ENCODE measurements at regions not wholly inside any gene's neighbourhood (a gene's known extent, or its start where the extent isn't known, plus 50 kb on each side); places are given as distances from the start of the nearest gene placed in this dataset.

GRCh38 chr14:84108746-84109457 lies 1421.0 kb upstream of the FLRT2 start:
- Histone ChIP-seq H2AFZ (ENCODE audit: low read length, unreplicated experiment) (no peak overlapping the region), H3K27ac (ENCODE audit: low read depth, low read length) (no peak overlapping the region), H3K27me3 (ENCODE audit: insufficient read depth, low read length) (no peaks in the 10 kb centered on the region), H3K36me3 (ENCODE audit: insufficient read depth, low read length) (no peaks in the 10 kb centered on the region), H3K4me3 (ENCODE audit: low read depth, low read length) (no peak overlapping the region), H3K4me1 (ENCODE audit: control insufficient read depth, insufficient read depth, low read length, unreplicated experiment) (no peaks in the 10 kb centered on the region), H3K79me2 (ENCODE audit: control insufficient read depth, insufficient read depth, low read length, unreplicated experiment) (no peaks in the 10 kb centered on the region)

GRCh38 chr14:84112589-84112988 lies 1417.4 kb upstream of the FLRT2 start:
- H3K27ac ChIP-seq (ENCODE audit: low read depth, low read length) = no peak overlapping the region
- no peaks in the 10 kb centered on the region for H3K79me2 ChIP-seq (ENCODE audit: control insufficient read depth, insufficient read depth, low read length, unreplicated experiment)
- H3K27me3 ChIP-seq (ENCODE audit: insufficient read depth, low read length) = no peaks in the 10 kb centered on the region
- H3K4me1 ChIP-seq (ENCODE audit: control insufficient read depth, insufficient read depth, low read length, unreplicated experiment) = no peaks in the 10 kb centered on the region
- H2AFZ ChIP-seq (ENCODE audit: low read length, unreplicated experiment) = no peak overlapping the region
- H3K36me3 ChIP-seq (ENCODE audit: insufficient read depth, low read length) = no peaks in the 10 kb centered on the region
- H3K4me3 ChIP-seq (ENCODE audit: low read depth, low read length) = no peak overlapping the region

GRCh38 chr14:84125676-84126075 lies 1404.3 kb upstream of the FLRT2 start:
- no peaks in the 10 kb centered on the region for H3K27me3 ChIP-seq (ENCODE audit: insufficient read depth, low read length)
- no peak overlapping the region for H3K4me3 ChIP-seq (ENCODE audit: low read depth, low read length)
- no peaks in the 10 kb centered on the region for H3K79me2 ChIP-seq (ENCODE audit: control insufficient read depth, insufficient read depth, low read length, unreplicated experiment)
- no peak overlapping the region for H2AFZ ChIP-seq (ENCODE audit: low read length, unreplicated experiment)
- H3K27ac ChIP-seq (ENCODE audit: low read depth, low read length) = no peak overlapping the region
- H3K36me3 ChIP-seq (ENCODE audit: insufficient read depth, low read length) = no peaks in the 10 kb centered on the region
- H3K4me1 ChIP-seq (ENCODE audit: control insufficient read depth, insufficient read depth, low read length, unreplicated experiment) = no peaks in the 10 kb centered on the region

- Histone ChIP-seq H3K4me3 (ENCODE audit: low read depth, low read length) (no peak overlapping the region), H3K27me3 (ENCODE audit: insufficient read depth, low read length) (no peaks in the 10 kb centered on the region), H3K36me3 (ENCODE audit: insufficient read depth, low read length) (no peaks in the 10 kb centered on the region), H2AFZ (ENCODE audit: low read length, unreplicated experiment) (no peak overlapping the region), H3K79me2 (ENCODE audit: control insufficient read depth, insufficient read depth, low read length, unreplicated experiment) (no peaks in the 10 kb centered on the region), H3K4me1 (ENCODE audit: control insufficient read depth, insufficient read depth, low read length, unreplicated experiment) (no peaks in the 10 kb centered on the region), H3K27ac (ENCODE audit: low read depth, low read length) (no peak overlapping the region)
These were observed 1402.4 kb upstream of the FLRT2 start for GRCh38 chr14:84127495-84127894.

- H3K36me3 ChIP-seq (ENCODE audit: insufficient read depth, low read length) = no peaks in the 10 kb centered on the region
- no peaks in the 10 kb centered on the region for H3K79me2 ChIP-seq (ENCODE audit: control insufficient read depth, insufficient read depth, low read length, unreplicated experiment)
- H3K4me1 ChIP-seq (ENCODE audit: control insufficient read depth, insufficient read depth, low read length, unreplicated experiment) = no peaks in the 10 kb centered on the region
- H2AFZ ChIP-seq (ENCODE audit: low read length, unreplicated experiment) = no peak overlapping the region
- no peak overlapping the region for H3K27ac ChIP-seq (ENCODE audit: low read depth, low read length)
- H3K4me3 ChIP-seq (ENCODE audit: low read depth, low read length) = no peak overlapping the region
- H3K27me3 ChIP-seq (ENCODE audit: insufficient read depth, low read length) = no peaks in the 10 kb centered on the region
These were observed 1401.9 kb upstream of the FLRT2 start for GRCh38 chr14:84128050-84128449.

GRCh38 chr14:84129007-84129406 lies 1400.9 kb upstream of the FLRT2 start:
- no peak overlapping the region for H2AFZ ChIP-seq (ENCODE audit: low read length, unreplicated experiment)

GRCh38 chr14:84129941-84130340 lies 1400.0 kb upstream of the FLRT2 start:
- H3K36me3 ChIP-seq (ENCODE audit: insufficient read depth, low read length) = no peaks in the 10 kb centered on the region
- H3K27ac ChIP-seq (ENCODE audit: low read depth, low read length) = no peak overlapping the region
- H3K79me2 ChIP-seq (ENCODE audit: control insufficient read depth, insufficient read depth, low read length, unreplicated experiment) = no peaks in the 10 kb centered on the region
- H3K27me3 ChIP-seq (ENCODE audit: insufficient read depth, low read length) = no peaks in the 10 kb centered on the region
- H3K4me3 ChIP-seq (ENCODE audit: low read depth, low read length) = no peak overlapping the region
- no peaks in the 10 kb centered on the region for H3K4me1 ChIP-seq (ENCODE audit: control insufficient read depth, insufficient read depth, low read length, unreplicated experiment)
- H2AFZ ChIP-seq (ENCODE audit: low read length, unreplicated experiment) = no peak overlapping the region

More at GRCh38 chr14:84129007-84129406, 1400.9 kb upstream of the FLRT2 start:
- Histone ChIP-seq H3K27me3 (ENCODE audit: insufficient read depth, low read length) (no peaks in the 10 kb centered on the region), H3K4me3 (ENCODE audit: low read depth, low read length) (no peak overlapping the region), H3K4me1 (ENCODE audit: control insufficient read depth, insufficient read depth, low read length, unreplicated experiment) (no peaks in the 10 kb centered on the region), H3K27ac (ENCODE audit: low read depth, low read length) (no peak overlapping the region), H3K79me2 (ENCODE audit: control insufficient read depth, insufficient read depth, low read length, unreplicated experiment) (no peaks in the 10 kb centered on the region), H3K36me3 (ENCODE audit: insufficient read depth, low read length) (no peaks in the 10 kb centered on the region)

- Histone ChIP-seq H3K36me3 (ENCODE audit: insufficient read depth, low read length) (no peaks in the 10 kb centered on the region), H3K4me1 (ENCODE audit: control insufficient read depth, insufficient read depth, low read length, unreplicated experiment) (no peaks in the 10 kb centered on the region), H3K4me3 (ENCODE audit: low read depth, low read length) (no peak overlapping the region), H2AFZ (ENCODE audit: low read length, unreplicated experiment) (no peak overlapping the region), H3K27me3 (ENCODE audit: insufficient read depth, low read length) (no peaks in the 10 kb centered on the region), H3K27ac (ENCODE audit: low read depth, low read length) (no peak overlapping the region), H3K79me2 (ENCODE audit: control insufficient read depth, insufficient read depth, low read length, unreplicated experiment) (no peaks in the 10 kb centered on the region)
These were observed 1398.0 kb upstream of the FLRT2 start for GRCh38 chr14:84131924-84132323.

GRCh38 chr14:84144166-84144565 lies 1385.8 kb upstream of the FLRT2 start:
- Histone ChIP-seq H3K4me3 (ENCODE audit: low read depth, low read length) (no peak overlapping the region), H3K4me1 (ENCODE audit: control insufficient read depth, insufficient read depth, low read length, unreplicated experiment) (no peaks in the 10 kb centered on the region), H3K27ac (ENCODE audit: low read depth, low read length) (no peak overlapping the region), H3K79me2 (ENCODE audit: control insufficient read depth, insufficient read depth, low read length, unreplicated experiment) (no peaks in the 10 kb centered on the region), H2AFZ (ENCODE audit: low read length, unreplicated experiment) (no peak overlapping the region), H3K27me3 (ENCODE audit: insufficient read depth, low read length) (no peaks in the 10 kb centered on the region), H3K36me3 (ENCODE audit: insufficient read depth, low read length) (no peaks in the 10 kb centered on the region)

- Histone ChIP-seq H2AFZ (ENCODE audit: low read length, unreplicated experiment) (no peak overlapping the region), H3K4me1 (ENCODE audit: control insufficient read depth, insufficient read depth, low read length, unreplicated experiment) (no peaks in the 10 kb centered on the region), H3K79me2 (ENCODE audit: control insufficient read depth, insufficient read depth, low read length, unreplicated experiment) (no peaks in the 10 kb centered on the region), H3K4me3 (ENCODE audit: low read depth, low read length) (no peak overlapping the region), H3K27ac (ENCODE audit: low read depth, low read length) (no peak overlapping the region), H3K36me3 (ENCODE audit: insufficient read depth, low read length) (no peaks in the 10 kb centered on the region), H3K27me3 (ENCODE audit: insufficient read depth, low read length) (no peaks in the 10 kb centered on the region)
These were observed 1377.5 kb upstream of the FLRT2 start for GRCh38 chr14:84152452-84152851.

GRCh38 chr14:84162633-84163032 lies 1367.3 kb upstream of the FLRT2 start:
- no peaks in the 10 kb centered on the region for H3K4me1 ChIP-seq (ENCODE audit: control insufficient read depth, insufficient read depth, low read length, unreplicated experiment)
- no peaks in the 10 kb centered on the region for H3K79me2 ChIP-seq (ENCODE audit: control insufficient read depth, insufficient read depth, low read length, unreplicated experiment)
- no peaks in the 10 kb centered on the region for H3K36me3 ChIP-seq (ENCODE audit: insufficient read depth, low read length)
- H3K27me3 ChIP-seq (ENCODE audit: insufficient read depth, low read length) = no peaks in the 10 kb centered on the region
- H3K4me3 ChIP-seq (ENCODE audit: low read depth, low read length) = no peak overlapping the region
- no peak overlapping the region for H3K27ac ChIP-seq (ENCODE audit: low read depth, low read length)
- H2AFZ ChIP-seq (ENCODE audit: low read length, unreplicated experiment) = no peak overlapping the region

All from ACC112 (cell line).